ENCODE measurements at regions not wholly inside any gene's neighbourhood (a gene's known extent, or its start where the extent isn't known, plus 50 kb on each side); places are given as distances from the start of the nearest gene placed in this dataset.

DNA sequence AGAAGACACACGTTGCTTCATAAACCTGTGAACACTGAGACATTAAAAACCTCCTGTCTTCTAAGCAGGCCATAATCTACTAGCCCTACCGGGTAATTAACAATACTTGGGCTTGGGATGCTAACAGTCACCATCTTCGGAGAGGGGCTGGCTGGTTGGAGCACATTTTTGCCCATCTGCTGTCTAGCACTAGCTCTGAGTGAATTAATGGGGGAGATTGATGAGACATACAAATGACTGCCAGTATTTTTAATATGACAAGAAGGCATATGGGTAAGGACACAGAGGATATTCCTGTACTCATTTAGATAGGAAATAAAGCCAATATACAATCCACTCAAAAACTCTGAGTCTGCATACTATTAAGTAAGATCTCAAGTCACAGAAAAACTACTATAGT, 651.6 kb upstream of the SOX11 start:
- peaks cover 4% of the 10 kb centered on the region for H3K9me3 Mint-ChIP-seq
- ChIA-PET POLR2A (no interaction called here), CTCF (no interaction called here)

DNA sequence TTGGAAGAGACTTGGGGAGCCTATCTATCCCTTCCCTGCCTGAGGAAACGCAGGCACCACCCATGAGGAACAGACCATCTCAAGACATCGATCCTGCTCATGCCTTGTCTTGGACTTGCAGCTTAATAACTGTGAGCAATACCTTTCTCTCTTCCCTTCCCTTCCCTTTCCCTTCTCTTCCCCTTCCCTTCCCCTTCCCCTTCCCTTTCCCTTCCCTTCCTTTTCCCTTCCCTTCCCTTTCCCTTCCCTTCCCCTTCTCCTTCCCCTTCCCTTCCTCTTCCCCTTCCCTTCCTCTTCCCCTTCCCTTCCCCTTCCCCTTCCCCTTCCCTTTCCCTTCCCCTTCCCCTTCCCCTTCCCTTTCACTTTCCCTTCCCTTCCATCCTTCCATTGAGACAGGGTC, 650.7 kb upstream of the SOX11 start:
- POLR2A ChIA-PET = no interaction called here
- CTCF ChIA-PET = no interaction called here

More for the DNA sequence above, 651.6 kb upstream of the SOX11 start:
- DNase-seq = no peak
- no peaks in the 10 kb centered on the region for H3K36me3 Mint-ChIP-seq (ENCODE audit: low read depth)
- no peaks in the 10 kb centered on the region for H3K4me1 Mint-ChIP-seq
- H3K27me3 Mint-ChIP-seq = no peaks in the 10 kb centered on the region
- H3K4me3 Mint-ChIP-seq = no peak overlapping the region
- H3K27ac Mint-ChIP-seq = no peak overlapping the region

GRCh38 chr2:5042666-5043440, 649.3 kb upstream of the SOX11 start:
- Mint-ChIP-seq H3K27me3 (no peaks in the 10 kb centered on the region), H3K36me3 (ENCODE audit: low read depth) (no peaks in the 10 kb centered on the region), H3K27ac (no peak overlapping the region), H3K9me3 (peaks cover 6% of the 10 kb centered on the region), H3K4me1 (no peaks in the 10 kb centered on the region), H3K4me3 (no peak overlapping the region)
- no peak for DNase-seq
- CTCF ChIA-PET = no interaction called here
- POLR2A ChIA-PET = no interaction called here

More for the DNA sequence above, 650.7 kb upstream of the SOX11 start:
- no peak for DNase-seq
- Mint-ChIP-seq H3K36me3 (ENCODE audit: low read depth) (no peaks in the 10 kb centered on the region), H3K27ac (no peak overlapping the region), H3K4me3 (no peak overlapping the region), H3K9me3 (peaks cover 4% of the 10 kb centered on the region), H3K27me3 (no peaks in the 10 kb centered on the region), H3K4me1 (no peaks in the 10 kb centered on the region)

DNA sequence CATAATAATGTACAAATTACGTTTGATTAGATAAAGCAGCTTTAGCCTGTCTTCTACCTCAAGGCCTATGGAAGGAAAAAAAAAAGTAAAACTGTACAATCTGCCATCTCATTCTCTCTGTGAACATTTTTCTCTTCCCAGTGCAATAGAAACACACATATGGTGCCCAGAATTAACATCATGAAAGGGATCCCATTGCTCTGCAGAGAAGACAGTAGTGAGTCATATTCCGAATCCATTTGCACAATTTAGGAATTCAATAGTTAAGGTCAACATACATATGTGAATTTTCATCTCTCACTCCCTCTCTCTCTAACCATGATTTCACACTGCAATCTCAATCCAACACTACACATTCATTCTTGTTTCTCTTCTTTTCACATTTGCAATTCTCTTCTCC, 640.9 kb upstream of the SOX11 start:
- no peaks in the 10 kb centered on the region for H3K4me1 Mint-ChIP-seq
- H3K4me3 Mint-ChIP-seq = no peak overlapping the region
- POLR2A ChIA-PET = no interaction called here
- no peak for DNase-seq
- H3K27me3 Mint-ChIP-seq = no peaks in the 10 kb centered on the region
- CTCF ChIA-PET = no interaction called here
- H3K9me3 Mint-ChIP-seq = peaks cover 13% of the 10 kb centered on the region
- no peak overlapping the region for H3K27ac Mint-ChIP-seq
- H3K36me3 Mint-ChIP-seq (ENCODE audit: low read depth) = no peaks in the 10 kb centered on the region

GRCh38 chr2:5052905-5053304, 639.3 kb upstream of the SOX11 start:
- no peak overlapping the region for H3K4me3 Mint-ChIP-seq
- H3K4me1 Mint-ChIP-seq = no peaks in the 10 kb centered on the region
- CTCF ChIA-PET = no interaction called here

DNA sequence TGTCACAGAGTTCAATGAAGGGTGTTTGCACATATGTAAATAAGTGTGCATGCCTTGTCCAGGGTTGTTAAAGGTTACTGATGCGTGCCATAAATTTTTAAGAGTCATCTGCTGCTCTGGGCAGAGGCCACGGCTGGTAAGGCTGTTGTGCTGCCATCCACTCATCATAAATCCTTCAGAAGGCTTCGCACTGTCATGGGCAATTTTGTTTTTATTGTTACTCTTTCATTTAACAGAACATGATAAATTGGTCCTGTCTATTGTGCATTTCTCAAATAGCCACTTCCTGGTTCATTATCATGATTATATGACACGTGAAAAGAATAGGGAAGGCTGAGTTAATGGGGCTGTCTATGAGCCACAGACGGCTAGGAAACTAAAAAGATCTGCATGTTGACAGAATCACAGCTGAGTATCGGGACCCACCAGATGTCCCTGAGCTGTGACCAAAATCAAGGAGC, 634.3 kb upstream of the SOX11 start:
- ChIA-PET CTCF (no interaction called here), POLR2A (no interaction called here)
- Mint-ChIP-seq H3K9me3 (peaks cover 4% of the 10 kb centered on the region), H3K4me1 (no peaks in the 10 kb centered on the region), H3K36me3 (ENCODE audit: low read depth) (no peaks in the 10 kb centered on the region), H3K27ac (no peak overlapping the region), H3K4me3 (no peak overlapping the region), H3K27me3 (no peaks in the 10 kb centered on the region)
- DNase-seq = no peak

More at GRCh38 chr2:5052905-5053304, 639.3 kb upstream of the SOX11 start:
- Mint-ChIP-seq H3K27me3 (no peaks in the 10 kb centered on the region), H3K36me3 (ENCODE audit: low read depth) (no peaks in the 10 kb centered on the region), H3K27ac (no peak overlapping the region), H3K9me3 (peaks cover 12% of the 10 kb centered on the region)
- POLR2A ChIA-PET = no interaction called here
- no peak for DNase-seq

- CTCF ChIA-PET = no interaction called here
- Mint-ChIP-seq H3K27ac (no peak overlapping the region), H3K36me3 (ENCODE audit: low read depth) (no peaks in the 10 kb centered on the region), H3K4me3 (no peak overlapping the region), H3K27me3 (no peaks in the 10 kb centered on the region), H3K4me1 (no peaks in the 10 kb centered on the region), H3K9me3 (peaks cover 15% of the 10 kb centered on the region)
- no peak for DNase-seq
- POLR2A ChIA-PET = no interaction called here
Measured at GRCh38 chr2:5060956-5061355, 631.2 kb upstream of the SOX11 start.

DNA sequence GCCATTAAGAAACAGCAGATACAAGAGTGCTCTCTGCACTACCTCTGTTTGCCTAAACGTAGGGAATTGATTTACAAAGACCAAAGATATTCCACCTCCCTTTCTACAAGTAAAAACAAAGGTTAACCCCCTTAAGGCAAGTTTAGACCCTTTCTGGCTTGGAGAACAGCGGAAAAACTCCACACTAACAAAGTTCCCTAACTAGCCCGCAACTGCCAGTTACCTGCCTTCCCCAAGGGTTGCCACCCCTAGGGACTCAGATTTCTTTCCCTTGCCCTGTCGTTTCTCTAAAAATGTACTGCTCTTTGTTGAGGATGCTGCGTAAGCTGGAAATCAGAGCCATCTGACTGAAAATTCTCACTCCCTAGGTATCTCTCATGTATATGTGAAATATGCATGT, 627.5 kb upstream of the SOX11 start:
- CTCF ChIA-PET = no interaction called here
- Mint-ChIP-seq H3K36me3 (ENCODE audit: low read depth) (no peaks in the 10 kb centered on the region), H3K4me3 (no peak overlapping the region), H3K4me1 (no peaks in the 10 kb centered on the region), H3K27me3 (no peaks in the 10 kb centered on the region), H3K27ac (no peak overlapping the region), H3K9me3 (peaks cover 20% of the 10 kb centered on the region)
- DNase-seq = no peak
- POLR2A ChIA-PET = no interaction called here

GRCh38 chr2:5067816-5068215, 624.4 kb upstream of the SOX11 start:
- Mint-ChIP-seq H3K4me1 (no peaks in the 10 kb centered on the region), H3K4me3 (no peak overlapping the region), H3K27ac (no peak overlapping the region), H3K27me3 (no peaks in the 10 kb centered on the region), H3K9me3 (peaks cover 23% of the 10 kb centered on the region), H3K36me3 (ENCODE audit: low read depth) (no peaks in the 10 kb centered on the region)
- ChIA-PET CTCF (no interaction called here), POLR2A (no interaction called here)
- no peak for DNase-seq

- Mint-ChIP-seq H3K4me3 (no peak overlapping the region), H3K27me3 (no peaks in the 10 kb centered on the region), H3K27ac (no peak overlapping the region), H3K4me1 (no peaks in the 10 kb centered on the region), H3K9me3 (peaks cover 15% of the 10 kb centered on the region), H3K36me3 (ENCODE audit: low read depth) (no peaks in the 10 kb centered on the region)
- no peak for DNase-seq
- ChIA-PET CTCF (no interaction called here), POLR2A (no interaction called here)
Measured at GRCh38 chr2:5070257-5070656, 621.9 kb upstream of the SOX11 start.

GRCh38 chr2:5074733-5075132, 617.5 kb upstream of the SOX11 start:
- Mint-ChIP-seq H3K9me3 (peaks cover 13% of the 10 kb centered on the region), H3K4me3 (no peak overlapping the region), H3K27me3 (no peaks in the 10 kb centered on the region), H3K4me1 (no peaks in the 10 kb centered on the region), H3K36me3 (ENCODE audit: low read depth) (no peaks in the 10 kb centered on the region), H3K27ac (no peak overlapping the region)
- no peak for DNase-seq
- ChIA-PET CTCF (no interaction called here), POLR2A (no interaction called here)

GRCh38 chr2:5076599-5076998, 615.6 kb upstream of the SOX11 start:
- no peak for DNase-seq
- no peaks in the 10 kb centered on the region for H3K4me1 Mint-ChIP-seq
- CTCF ChIA-PET = no interaction called here
- no peak overlapping the region for H3K27ac Mint-ChIP-seq
- POLR2A ChIA-PET = no interaction called here
- H3K9me3 Mint-ChIP-seq = peaks cover 10% of the 10 kb centered on the region
- H3K4me3 Mint-ChIP-seq = no peak overlapping the region
- no peaks in the 10 kb centered on the region for H3K36me3 Mint-ChIP-seq (ENCODE audit: low read depth)
- H3K27me3 Mint-ChIP-seq = no peaks in the 10 kb centered on the region

GRCh38 chr2:5077479-5078089, 614.6 kb upstream of the SOX11 start:
- Mint-ChIP-seq H3K9me3 (peaks cover 10% of the 10 kb centered on the region), H3K27me3 (no peaks in the 10 kb centered on the region)

GRCh38 chr2:5083402-5083801, 608.8 kb upstream of the SOX11 start:
- no peak overlapping the region for H3K27ac Mint-ChIP-seq
- ChIA-PET POLR2A (no interaction called here), CTCF (no interaction called here)
- no peak overlapping the region for H3K4me3 Mint-ChIP-seq
- DNase-seq = no peak
- H3K27me3 Mint-ChIP-seq = no peaks in the 10 kb centered on the region
- H3K9me3 Mint-ChIP-seq = peaks cover 10% of the 10 kb centered on the region
- H3K4me1 Mint-ChIP-seq = no peaks in the 10 kb centered on the region
- no peaks in the 10 kb centered on the region for H3K36me3 Mint-ChIP-seq (ENCODE audit: low read depth)

More at GRCh38 chr2:5077479-5078089, 614.6 kb upstream of the SOX11 start:
- Mint-ChIP-seq H3K4me1 (no peaks in the 10 kb centered on the region), H3K36me3 (ENCODE audit: low read depth) (no peaks in the 10 kb centered on the region), H3K27ac (no peak overlapping the region), H3K4me3 (no peak overlapping the region)
- ChIA-PET CTCF (no interaction called here), POLR2A (no interaction called here)
- DNase-seq = no peak
